Nucleus accumbens (tissue), 56 donors: ENCODE measurements at regions not wholly inside any gene's neighbourhood (a gene's known extent, or its start where the extent isn't known, plus 50 kb on each side); places are given as distances from the start of the nearest gene placed in this dataset.

ENCODE experiments used
- DNase-seq, 56 donors: peaks; one replicate each; lab custom pipeline; 2025; lab: John Stamatoyannopoulos, UW

DNA sequence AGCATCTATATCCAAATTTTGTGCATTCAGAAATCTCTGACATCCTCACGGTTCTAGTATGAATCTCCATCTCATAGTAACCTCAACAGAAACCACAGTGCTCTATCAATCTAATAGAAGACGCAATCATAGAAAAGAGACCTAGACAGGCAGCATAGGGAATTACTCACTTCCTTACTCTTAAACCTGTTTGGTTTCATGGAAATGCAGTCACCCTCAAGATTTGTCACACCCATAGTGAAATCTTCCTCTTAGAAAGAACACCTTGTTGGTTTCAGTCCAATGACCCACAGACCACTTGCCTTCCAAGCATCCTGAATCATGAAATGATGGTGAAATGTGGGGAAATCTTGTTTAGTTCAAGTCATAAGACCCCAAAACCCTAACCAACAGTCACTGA, 166.1 kb upstream of the PRDM1 start:
- DNase-seq = no peak

DNA sequence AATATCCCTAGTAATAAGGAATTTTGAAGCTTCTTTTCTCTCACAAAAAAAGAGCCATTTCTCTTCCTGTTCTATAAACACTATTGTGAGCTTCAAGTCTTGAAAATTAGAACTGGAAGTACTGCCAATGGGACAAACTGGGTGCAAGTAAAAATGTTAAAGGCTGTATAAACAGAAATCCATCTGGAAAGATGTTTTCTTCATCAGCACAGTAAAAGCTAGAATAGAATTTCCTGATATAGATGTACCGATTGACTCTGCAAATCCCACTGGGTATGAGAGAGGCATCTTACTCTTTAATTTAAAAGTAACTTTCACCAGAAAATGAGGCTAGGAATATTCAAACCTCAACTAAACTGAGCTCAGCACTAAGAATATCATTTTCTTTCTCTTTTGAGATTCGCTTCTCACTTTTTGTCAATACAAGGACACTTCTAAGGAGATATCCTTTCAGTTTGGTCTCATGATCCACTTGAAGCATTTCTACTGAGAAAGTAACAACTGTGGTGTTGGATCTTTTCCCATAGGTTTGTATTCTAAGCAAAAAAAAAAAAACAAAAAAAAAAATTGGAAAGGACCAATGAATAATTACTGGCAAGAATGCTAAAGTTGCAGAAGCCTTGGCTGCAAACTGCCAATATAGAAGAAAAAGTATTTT, 169.0 kb upstream of the PRDM1 start:
- no peak for DNase-seq

DNA sequence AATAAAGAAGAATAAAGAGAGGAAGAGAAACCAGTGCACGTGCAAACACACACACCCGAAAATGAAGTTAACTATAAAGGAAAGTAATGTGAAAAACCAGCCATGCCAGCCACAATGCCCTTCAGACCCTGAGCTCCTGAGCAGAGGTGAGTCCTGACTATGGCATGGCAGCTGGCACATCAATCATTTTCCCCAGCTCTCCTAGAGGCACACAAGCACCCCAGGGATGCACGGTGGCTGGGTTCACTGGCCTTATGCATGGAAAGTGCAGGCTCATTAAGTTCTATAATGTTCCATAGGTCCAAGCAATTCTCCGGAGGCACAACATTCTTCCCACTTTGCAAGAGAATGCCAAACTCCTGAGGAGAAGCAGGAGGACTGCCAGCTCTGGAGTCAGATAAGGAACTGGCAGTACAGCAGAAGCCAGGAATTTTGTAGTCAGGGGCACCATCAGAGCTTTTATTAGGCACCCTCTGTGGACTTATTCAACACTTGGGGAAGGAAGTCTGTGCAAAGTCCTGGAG, 175.0 kb upstream of the PRDM1 start:
- DNase-seq = no peak

DNA sequence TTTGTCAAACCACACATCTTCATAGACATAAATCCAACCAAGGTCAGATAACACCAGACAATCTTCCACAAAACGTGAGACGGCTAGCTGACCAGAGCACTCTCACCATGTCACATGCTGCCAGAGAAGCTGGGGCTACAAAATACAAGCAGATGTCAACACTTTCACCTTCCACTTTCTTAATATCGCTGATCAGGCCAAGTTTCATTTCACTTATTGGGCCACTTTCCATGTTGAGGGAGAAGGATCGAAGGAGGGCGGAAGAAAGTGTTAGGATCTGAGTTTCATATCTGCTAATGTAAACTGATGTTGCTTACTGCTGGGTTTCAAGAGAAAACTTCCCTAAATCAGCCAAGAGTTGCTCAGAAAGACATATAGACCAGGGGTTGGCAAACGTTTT, 177.0 kb upstream of the PRDM1 start:
- peak in 2 of 56 donors; percentile 8 to 19 for DNase-seq

DNA sequence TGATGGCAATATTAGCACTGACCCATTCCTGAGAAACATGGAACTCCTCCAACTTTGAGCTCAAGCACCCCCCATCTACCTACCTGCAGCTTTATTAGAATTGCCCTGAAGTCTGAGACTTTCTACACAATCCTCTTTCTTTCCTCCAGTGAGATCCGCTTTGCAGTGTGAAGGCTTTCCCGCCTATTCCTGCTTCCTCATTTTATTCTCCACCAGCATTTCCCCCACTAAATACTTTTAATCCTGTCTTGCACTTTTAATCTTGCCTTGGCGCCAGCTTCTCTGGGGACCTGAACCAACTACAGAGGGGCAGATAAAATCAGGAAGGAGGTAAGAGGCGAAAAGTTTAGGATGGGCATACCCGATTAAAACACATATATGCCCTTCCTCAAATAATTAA, 178.1 kb upstream of the PRDM1 start:
- DNase-seq = no peak

DNA sequence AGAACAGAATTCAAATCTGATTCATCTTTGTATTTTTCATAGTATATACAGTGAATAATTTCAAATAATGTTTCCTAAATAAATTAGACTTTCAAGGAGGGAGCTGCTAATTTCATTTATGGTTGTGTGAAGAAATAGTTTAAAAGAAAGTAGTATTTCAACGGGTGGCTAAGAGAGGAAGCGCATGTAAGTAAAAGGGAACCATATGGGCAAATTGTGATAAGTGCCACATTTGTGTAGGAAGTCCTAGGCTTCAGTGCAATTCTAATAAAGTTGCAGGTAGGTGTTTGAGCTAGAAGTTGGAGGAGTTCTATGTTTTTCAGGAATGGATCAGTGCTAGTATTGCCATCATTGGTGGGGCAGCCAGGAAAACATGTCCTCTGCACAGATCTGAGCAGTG, 178.8 kb upstream of the PRDM1 start:
- DNase-seq = no peak

DNA sequence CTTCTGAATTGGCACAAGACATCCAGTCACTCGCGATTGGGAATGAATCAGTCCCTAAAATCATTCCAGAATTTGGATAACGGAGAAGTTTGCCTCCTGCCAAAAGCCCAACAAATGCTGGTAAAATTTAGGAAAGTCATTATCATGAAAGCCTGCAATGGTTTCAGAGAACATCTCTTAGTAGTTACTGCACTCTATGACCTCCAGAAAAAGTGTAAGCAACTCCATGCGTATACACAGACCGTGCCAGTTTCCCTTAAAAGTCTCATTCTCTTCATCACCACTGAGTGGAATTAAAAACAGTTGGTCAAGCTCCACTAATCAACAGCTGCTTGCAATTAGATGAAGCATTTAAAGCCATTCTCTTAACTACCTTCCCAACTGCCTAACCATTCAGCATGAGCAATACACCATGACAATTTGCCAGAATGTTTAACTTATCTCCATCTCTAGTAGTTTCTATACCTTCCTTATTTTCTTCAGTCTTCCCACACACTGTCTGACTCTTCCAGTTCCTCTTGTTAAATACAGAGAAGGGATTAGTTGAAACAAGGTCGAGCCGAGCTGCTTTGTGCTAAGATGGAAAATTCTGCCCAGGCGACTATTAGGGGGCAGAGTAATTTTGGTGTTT, 183.6 kb upstream of the PRDM1 start:
- DNase-seq = no peak

DNA sequence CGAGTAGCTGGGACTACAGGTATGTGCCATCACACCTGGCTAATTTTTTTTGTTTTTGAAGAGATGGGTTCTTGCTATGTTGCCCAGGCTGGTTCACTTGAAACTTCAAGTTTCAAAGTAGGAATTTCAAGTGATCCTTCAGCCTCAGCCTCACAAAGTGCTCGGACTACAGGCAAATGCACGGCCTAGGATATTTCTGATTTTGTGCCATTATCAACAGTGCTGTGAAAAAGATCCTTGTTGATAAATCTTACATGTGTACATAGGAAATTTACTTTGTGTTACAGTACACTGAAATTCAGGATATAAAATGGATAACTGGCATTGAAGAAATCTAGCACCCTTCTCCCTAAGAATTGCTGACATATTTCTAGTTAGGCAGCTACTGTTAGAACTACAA, 184.6 kb upstream of the PRDM1 start:
- DNase-seq = no peak

DNA sequence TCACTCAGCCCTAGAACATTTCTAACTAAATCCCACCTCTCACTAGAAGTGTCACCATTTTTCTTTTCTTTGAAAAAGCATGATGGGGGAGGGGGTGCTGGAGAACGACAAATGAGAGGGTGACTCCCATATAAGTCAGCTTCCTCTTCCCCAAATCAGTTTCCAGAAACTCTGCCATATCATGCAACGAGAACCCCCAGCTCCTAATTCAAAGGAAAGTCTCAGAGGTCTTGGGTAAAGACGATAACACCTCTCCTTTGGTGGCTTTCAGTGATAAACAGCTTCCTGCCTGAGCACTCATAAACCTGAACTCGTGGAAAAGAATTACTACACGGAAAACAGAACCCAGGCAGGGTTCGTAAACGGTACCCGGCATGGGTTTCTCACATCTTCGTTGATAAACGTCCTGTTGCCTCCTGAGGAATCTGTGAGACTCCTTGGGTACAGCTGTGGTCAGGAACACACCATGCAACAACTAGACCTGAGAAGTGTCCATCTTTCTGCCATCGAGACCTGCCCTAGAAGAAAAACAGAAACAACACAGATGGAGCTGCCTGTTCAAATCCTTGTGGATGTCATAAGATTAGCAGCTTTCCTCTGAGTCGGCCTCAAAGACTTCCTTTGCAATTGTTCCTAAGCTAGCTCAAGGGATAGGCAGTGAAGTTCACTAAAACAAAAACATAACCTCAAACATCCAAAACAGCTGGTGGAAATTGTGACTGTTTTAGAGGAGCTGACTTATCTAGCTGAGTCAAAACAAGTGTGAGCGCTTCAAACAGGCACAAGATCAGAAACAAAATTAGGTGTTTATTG, 185.8 kb upstream of the PRDM1 start:
- DNase-seq = no peak

DNA sequence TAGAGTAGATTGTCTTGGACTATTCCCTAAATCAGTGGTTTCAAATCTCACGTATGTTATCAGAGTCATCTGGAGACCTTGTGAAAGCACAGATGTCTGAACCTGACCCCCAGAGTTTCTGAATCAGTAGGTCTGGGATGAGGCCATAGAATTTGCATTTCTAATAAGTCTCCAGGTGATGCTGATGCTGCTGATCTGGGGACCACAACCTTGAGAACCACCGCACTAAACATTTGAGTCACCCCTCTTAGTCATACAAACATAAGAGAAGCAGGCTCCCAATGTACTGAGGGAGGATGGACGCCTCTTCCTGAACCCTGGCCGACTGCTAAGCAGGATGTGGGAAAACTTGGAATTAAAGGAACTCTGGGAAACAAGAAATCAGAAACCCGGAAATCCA, 187.8 kb upstream of the PRDM1 start:
- no peak for DNase-seq

DNA sequence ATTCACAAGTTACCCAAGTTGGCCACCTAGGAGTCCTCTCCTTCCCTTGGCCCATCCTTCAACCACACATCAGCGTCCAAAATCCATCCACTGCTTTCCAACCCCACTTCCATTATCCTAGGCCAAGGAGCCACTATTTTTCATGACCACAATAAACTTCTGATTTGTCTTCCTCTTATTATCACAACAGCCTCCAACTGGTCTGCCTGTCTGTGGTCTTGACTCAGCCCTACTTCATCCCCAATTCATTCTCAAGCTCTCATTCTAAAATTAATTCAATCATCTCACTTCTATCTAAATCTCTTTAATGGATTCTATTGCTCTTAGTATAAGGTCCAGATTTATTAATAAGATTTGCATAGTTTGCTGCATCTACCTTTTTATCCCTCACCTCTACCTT, 189.0 kb upstream of the PRDM1 start:
- DNase-seq = no peak

DNA sequence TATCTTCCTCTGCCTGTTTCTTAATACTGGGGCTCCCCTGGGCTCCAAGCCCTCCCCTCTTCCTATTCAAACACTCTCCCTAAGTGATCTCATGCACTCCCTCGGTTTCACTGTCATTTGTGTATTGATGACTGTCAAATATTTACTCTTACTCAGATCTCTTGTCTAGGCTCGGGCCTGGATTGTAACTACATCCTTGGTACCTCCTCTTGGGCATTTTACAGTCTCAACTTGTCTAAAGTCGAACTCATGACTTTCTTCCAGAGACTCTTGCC, 189.4 kb upstream of the PRDM1 start:
- DNase-seq = no peak

DNA sequence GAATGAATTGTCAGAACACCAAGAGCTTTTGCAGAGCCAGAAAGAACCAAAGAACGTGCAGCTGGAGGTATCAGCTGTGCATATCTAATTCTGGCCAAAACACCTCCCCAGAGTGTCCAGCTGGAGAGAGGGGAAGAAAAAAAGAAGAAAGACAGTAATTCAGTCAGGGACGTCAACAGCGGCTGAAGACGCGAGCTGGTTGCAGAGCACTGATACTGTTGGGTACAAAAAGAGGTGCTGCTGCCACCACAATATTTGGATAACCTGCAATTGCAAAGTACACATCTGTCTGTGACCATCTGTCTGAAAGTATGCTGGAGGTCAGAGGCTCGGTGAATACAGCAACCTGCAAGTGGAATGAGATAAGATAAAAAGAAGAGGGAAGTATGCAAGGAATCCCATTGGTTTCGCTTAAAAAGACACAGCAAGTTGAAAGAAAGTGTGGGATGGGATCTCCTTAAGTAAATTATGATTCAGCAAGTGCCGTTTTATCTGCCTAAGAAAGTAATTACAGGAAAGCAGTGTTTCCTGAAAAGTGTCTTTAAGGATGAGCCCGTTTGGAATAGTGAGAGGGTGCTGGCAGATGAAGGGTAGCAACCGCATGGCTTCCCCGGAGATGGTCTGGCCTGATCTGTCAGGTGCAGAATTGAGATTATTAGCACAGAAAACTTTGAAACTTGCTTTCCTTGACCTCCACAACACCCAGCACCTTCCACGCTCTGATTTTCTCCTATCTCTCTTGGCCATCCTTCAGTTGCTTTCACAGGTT, 189.9 kb upstream of the PRDM1 start:
- no peak for DNase-seq

DNA sequence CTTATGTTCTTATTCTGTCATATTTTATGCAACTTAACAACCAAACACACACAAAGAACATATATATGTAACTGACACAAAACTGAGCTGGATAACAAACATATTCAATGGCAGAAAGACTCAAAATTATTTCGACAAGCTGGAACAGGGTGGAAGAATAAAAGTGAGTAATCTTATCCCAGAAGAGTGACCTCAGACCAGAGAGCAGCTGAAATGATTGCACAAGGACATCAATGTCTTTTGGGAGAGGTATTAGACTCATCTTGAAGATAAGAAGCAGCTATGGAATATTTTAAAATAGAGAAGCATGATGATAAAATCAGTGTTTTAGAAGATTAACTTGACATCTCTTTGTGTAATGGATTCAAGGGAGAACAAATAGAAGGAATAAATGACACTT, 191.6 kb upstream of the PRDM1 start:
- no peak for DNase-seq

DNA sequence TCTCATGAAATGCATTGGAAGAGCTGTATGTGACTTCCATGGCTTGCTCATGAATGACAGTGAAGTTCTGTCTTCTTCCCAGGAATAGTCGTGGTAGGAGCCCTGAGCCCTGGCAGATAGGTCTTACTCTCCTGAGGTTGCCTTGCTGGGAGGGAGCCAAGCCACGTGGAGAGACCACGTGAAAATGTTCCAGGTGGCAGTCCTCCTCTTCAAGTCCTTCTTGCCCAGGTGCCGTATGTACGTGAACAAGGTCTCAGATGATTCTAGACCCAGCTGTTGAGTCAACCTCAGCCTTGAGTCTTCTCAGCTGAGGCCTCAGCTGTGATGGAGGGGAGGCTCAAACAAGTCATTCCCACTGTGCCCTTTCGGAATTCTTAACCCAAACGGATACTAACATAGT, 192.4 kb upstream of the PRDM1 start:
- no peak for DNase-seq

DNA sequence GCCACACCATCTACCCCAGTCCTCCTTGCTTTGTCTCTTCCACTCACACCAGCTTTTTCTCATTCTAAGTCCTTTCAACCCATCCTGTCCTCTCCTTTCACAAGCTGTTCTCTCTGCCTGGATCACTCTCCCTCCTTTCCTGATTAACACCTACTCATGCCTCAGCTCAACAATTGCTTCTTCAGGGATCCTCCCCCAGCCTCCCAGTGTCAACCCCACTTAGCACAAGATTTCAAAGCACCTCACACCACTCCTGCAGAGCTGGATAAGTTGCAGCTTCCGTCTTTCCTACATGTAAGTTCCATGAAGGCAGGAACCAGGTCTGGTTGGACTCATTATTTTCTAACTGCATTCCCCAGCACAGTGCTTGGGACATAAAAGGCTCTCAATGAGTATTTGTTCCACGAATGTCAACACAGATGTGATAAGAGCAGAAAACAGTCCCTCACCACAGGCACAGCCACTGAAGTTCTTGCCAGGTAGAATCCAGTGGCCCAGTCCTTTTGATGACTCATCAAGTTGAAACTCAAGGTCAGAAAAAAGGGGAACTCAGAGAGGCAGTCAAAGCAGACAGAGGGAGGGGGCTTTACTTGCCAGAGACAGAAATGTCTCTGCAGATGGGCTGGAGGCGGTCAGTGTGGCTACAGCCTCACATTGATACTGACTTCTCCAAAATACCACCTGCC, 193.4 kb upstream of the PRDM1 start:
- no peak for DNase-seq

DNA sequence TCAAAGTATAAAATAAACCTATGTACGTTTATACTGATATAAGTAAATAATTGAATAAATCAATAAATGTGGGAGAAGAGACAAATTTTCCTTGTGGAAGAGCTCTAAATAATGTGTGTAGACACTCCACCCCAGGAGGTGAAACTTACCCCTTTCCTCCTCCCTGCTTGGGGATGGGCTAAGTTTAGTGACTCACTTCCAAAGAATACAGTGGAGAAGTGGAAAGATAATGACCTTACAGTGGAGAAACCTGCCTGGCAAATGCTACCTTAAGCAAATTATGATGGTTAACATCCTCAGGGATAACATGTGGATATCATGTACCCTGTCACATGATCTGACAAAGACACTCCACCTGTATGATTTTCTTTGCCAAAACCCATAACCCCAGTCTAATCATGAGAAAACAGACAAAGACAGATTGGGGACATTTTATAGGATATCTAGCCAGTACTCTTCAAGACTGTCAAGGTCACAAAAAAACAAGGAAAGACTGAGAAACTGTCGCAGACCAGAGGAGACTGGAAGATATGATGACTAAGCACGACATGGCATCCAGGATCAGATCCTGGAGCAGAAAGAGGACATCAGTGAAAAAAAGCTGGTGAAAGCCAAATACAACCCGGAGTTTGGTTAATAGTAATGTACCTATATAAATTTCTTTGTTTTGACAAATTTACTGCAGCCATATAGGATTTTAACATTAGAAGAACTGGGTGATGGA, 195.5 kb upstream of the PRDM1 start:
- no peak for DNase-seq

DNA sequence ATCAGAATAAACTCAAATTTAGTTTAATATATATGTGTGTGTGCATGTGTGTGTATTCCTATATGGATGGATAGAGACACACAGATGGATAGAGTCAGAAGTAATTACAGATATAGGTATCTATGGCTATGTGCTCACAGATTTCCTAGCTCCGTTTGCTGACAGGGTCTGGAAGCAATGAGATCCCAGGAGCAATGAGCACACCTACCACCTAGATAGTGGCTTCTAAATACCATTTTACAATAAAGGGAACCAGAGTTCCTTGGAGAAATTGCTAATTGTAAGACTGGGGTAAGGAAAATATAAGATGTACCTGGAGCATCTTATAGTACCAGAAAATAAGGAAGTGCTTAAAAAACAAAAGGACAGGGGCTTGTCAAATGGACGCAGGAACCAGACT, 196.2 kb upstream of the PRDM1 start:
- no peak for DNase-seq

DNA sequence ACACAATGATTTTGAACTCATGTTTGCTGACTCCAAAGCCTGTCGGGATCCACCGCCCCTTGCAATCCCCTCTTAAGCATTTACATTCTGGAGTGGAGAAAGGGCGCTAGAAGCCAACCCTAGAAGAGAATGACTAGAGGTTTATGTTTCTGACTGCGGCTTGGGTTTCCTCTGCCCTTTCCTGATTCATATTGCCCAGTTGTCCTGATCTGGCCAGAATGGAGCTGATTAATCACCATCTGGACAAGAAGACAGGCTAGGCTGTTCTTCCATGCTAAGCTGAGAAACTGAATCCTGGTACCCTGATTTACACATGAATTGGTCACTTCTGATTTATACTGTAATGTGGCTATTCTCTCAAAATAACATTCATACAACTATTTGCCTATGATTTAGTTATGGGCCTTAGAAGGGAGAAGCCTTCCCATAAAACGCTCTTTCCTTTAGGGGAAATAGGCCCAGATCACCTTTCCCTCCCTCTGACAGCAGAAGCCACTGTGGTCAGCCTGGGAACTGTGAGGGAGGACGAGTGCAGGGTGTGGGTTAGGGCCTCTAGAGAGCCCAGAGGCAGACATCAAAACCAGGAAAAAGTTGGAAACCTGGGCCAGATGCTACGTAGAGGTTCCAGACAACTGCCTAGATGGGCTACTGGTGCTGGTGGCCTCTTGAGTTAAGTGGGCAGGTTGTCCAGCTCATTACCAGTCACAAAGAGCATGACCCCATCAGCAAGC, 199.2 kb upstream of the PRDM1 start:
- no peak for DNase-seq
